Prostate gland (tissue), 2 donors: ENCODE measurements at regions not wholly inside any gene's neighbourhood (a gene's known extent, or its start where the extent isn't known, plus 50 kb on each side); places are given as distances from the start of the nearest gene placed in this dataset.

Experiments
- DNase-seq: peaks from one replicate; pipeline ENCODE4 v3.0.0-alpha.2; 2019; ENCODE audit warnings: low spot score
- H3K27ac ChIP-seq, 2 donors: fragments of 200-600 bp; sonication (generic); 2 replicates each; pipeline ENCODE4 v1.5.1; 2017 to 2019
- H3K27me3 ChIP-seq: fragments of 200-600 bp; sonication (generic); replicated peaks from 2 replicates; pipeline ENCODE4 v1.5.1; 2019; ENCODE audit not compliant: insufficient read depth
- H3K36me3 ChIP-seq, 2 donors: fragments of 200-600 bp; sonication (generic); 1 replicate in 1 of 2; 2 replicates in 1 of 2; pipeline versions ENCODE4 v1.5.1 to v1.8.1; 2017 to 2019
- H3K4me1 ChIP-seq: fragments of 200-600 bp; sonication (generic); replicated peaks from 2 replicates; pipeline ENCODE4 v1.5.1; 2019
- H3K4me3 ChIP-seq, 2 donors: fragments of 200-600 bp; sonication (generic); 2 replicates each; pipeline ENCODE4 v1.5.1; 2017 to 2019
- H3K9me3 ChIP-seq: fragments of 200-600 bp; sonication (generic); 2 replicates; pipeline ENCODE4 v1.5.1; 2017
- CTCF ChIP-seq, 4 experiments: fragments of 200-600 bp in 2 of 4; fragments of 450-650 bp in 2 of 4; sonication (generic) in 2 of 4; IDR thresholded peaks; 1 replicate in 3 of 4; 2 replicates in 1 of 4; pipeline ENCODE4 v1.5.1; 2016 to 2019; ENCODE audit warnings: antibody characterized with exemption in 4 of 4, mild to moderate bottlenecking in 2 of 4, moderate library complexity in 2 of 4
- POLR2A ChIP-seq: fragments of 450-650 bp; IDR thresholded peaks from one replicate; pipeline ENCODE4 v1.6.1; 2016; ENCODE audit warnings: antibody characterized with exemption, mild to moderate bottlenecking
- POLR2AphosphoS5 ChIP-seq: sonication (generic); formaldehyde crosslinking; IDR thresholded peaks from one replicate; pipeline ENCODE4 v1.6.1; 2017; ENCODE audit warnings: antibody characterized with exemption
- WGBS: methylation state at CpG from one replicate; pipeline ENCODE4 v1.1.5; 2018; 5-methylcytosine and 5-hydroxymethylcytosine counted together
- intact Hi-C: fragments of 100-400 bp; cut with DNase I; formaldehyde crosslinking; loops from one replicate; pipeline ENCODE4 v1.14.2; 2022

GRCh38 chr3:112765531-112765930 lies 81.1 kb downstream of the CD200R1L start:
- DNase-seq = no peak
- 78% methylated on average over 3 of the region's 3 CpGs for WGBS
- H3K27me3 ChIP-seq = no peaks in the 10 kb centered on the region
- no peak overlapping the region for H3K4me3 ChIP-seq
- H3K4me1 ChIP-seq = no peaks in the 10 kb centered on the region
- no peaks in the 10 kb centered on the region for H3K36me3 ChIP-seq
- H3K9me3 ChIP-seq = no peaks in the 10 kb centered on the region
- intact Hi-C loops = no loop called here
- no peak overlapping the region for H3K27ac ChIP-seq
- TF ChIP-seq POLR2AphosphoS5 = no peak
- TF ChIP-seq CTCF (IDR thresholded peaks at IDR 0.05) = no peak
- no peak for TF ChIP-seq POLR2A

- DNase-seq = no peak
- no peak for TF ChIP-seq POLR2A
- TF ChIP-seq CTCF (IDR thresholded peaks at IDR 0.05) = no peak
- no peak for TF ChIP-seq POLR2AphosphoS5
- 81% methylated on average over 3 of the region's 3 CpGs for WGBS
- Histone ChIP-seq H3K4me3 (no peak overlapping the region), H3K27me3 (no peaks in the 10 kb centered on the region), H3K9me3 (no peaks in the 10 kb centered on the region), H3K4me1 (no peaks in the 10 kb centered on the region), H3K36me3 (no peaks in the 10 kb centered on the region), H3K27ac (no peak overlapping the region)
- intact Hi-C loops = no loop called here
These were observed 83.4 kb downstream of the CD200R1L start for GRCh38 chr3:112763258-112763657.

GRCh38 chr3:112761062-112761638 lies 85.5 kb downstream of the CD200R1L start:
- no peak for DNase-seq
- Histone ChIP-seq H3K9me3 (no peaks in the 10 kb centered on the region), H3K27me3 (no peaks in the 10 kb centered on the region), H3K4me1 (no peaks in the 10 kb centered on the region), H3K36me3 (no peaks in the 10 kb centered on the region), H3K4me3 (no peak overlapping the region), H3K27ac (no peak overlapping the region)
- intact Hi-C loops = no loop called here
- no peak for TF ChIP-seq CTCF (IDR thresholded peaks at IDR 0.05)
- no peak for TF ChIP-seq POLR2A
- TF ChIP-seq POLR2AphosphoS5 = no peak

GRCh38 chr3:112759681-112760080 lies 87.0 kb downstream of the CD200R1L start:
- Histone ChIP-seq H3K4me1 (no peaks in the 10 kb centered on the region), H3K9me3 (no peaks in the 10 kb centered on the region), H3K27me3 (no peaks in the 10 kb centered on the region), H3K4me3 (no peak overlapping the region), H3K27ac (no peak overlapping the region), H3K36me3 (no peaks in the 10 kb centered on the region)
- intact Hi-C loops = no loop called here
- no peak for DNase-seq
- 92% methylated on average over 1 of the region's 1 CpG for WGBS
- TF ChIP-seq POLR2AphosphoS5 (no peak), CTCF (IDR thresholded peaks at IDR 0.05) (no peak), POLR2A (no peak)

- Histone ChIP-seq H3K4me3 (no peak overlapping the region), H3K36me3 (no peaks in the 10 kb centered on the region), H3K4me1 (no peaks in the 10 kb centered on the region), H3K27me3 (no peaks in the 10 kb centered on the region), H3K27ac (no peak overlapping the region), H3K9me3 (no peaks in the 10 kb centered on the region)
- intact Hi-C loops = no loop called here
- no peak for TF ChIP-seq CTCF (IDR thresholded peaks at IDR 0.05)
- no peak for TF ChIP-seq POLR2A
- TF ChIP-seq POLR2AphosphoS5 = no peak
- DNase-seq = no peak
- WGBS = 85% methylated on average over 1 of the region's 1 CpG
These were observed 87.5 kb downstream of the CD200R1L start for GRCh38 chr3:112759210-112759609.
